Stimulated activated CD4-positive, alpha-beta T cell treated with anti-CD3 and anti-CD28 coated beads, Interleukin-2, amount 100 ng/mL, for 24 hours (primary cell): ENCODE measurements at regions not wholly inside any gene's neighbourhood (a gene's known extent, or its start where the extent isn't known, plus 50 kb on each side); places are given as distances from the start of the nearest gene placed in this dataset.

Experiments
- DNase-seq, 2 donors: peaks; one replicate each; pipeline ENCODE4 v3.0.0-alpha.2; 2020

- no peak for DNase-seq
Measured at GRCh38 chr7:25762511-25763462, 389.2 kb upstream of the NFE2L3 start.

GRCh38 chr7:25763463-25763860, 388.5 kb upstream of the NFE2L3 start:
- DNase-seq, result no peak

GRCh38 chr7:25765110-25765655, 386.8 kb upstream of the NFE2L3 start:
- DNase-seq, result no peak

GRCh38 chr7:25770235-25770634, 381.8 kb upstream of the NFE2L3 start:
- DNase-seq, result no peak

GRCh38 chr7:25770670-25771069, 381.3 kb upstream of the NFE2L3 start:
- DNase-seq, result no peak

- no peak for DNase-seq
Measured at GRCh38 chr7:25771491-25771890, 380.5 kb upstream of the NFE2L3 start.

GRCh38 chr7:25772802-25773201, 379.2 kb upstream of the NFE2L3 start:
- no peak for DNase-seq

- DNase-seq, result no peak
Measured at GRCh38 chr7:25774675-25775074, 377.3 kb upstream of the NFE2L3 start.

GRCh38 chr7:25775570-25775969, 376.4 kb upstream of the NFE2L3 start:
- DNase-seq, result no peak

- DNase-seq, result no peak
Measured at GRCh38 chr7:25775999-25776743, 375.8 kb upstream of the NFE2L3 start.

- no peak for DNase-seq
Measured at GRCh38 chr7:25776744-25777123, 375.3 kb upstream of the NFE2L3 start.

- no peak for DNase-seq
Measured at GRCh38 chr7:25777969-25778708, 373.9 kb upstream of the NFE2L3 start.

GRCh38 chr7:25779002-25779546, 372.9 kb upstream of the NFE2L3 start:
- no peak for DNase-seq

- no peak for DNase-seq
Measured at GRCh38 chr7:25780904-25781303, 371.1 kb upstream of the NFE2L3 start.

- no peak for DNase-seq
Measured at GRCh38 chr7:25781704-25782103, 370.3 kb upstream of the NFE2L3 start.

GRCh38 chr7:25786936-25787335, 365.1 kb upstream of the NFE2L3 start:
- no peak for DNase-seq

GRCh38 chr7:25787336-25787735, 364.7 kb upstream of the NFE2L3 start:
- DNase-seq, result no peak

GRCh38 chr7:25788371-25788770, 363.6 kb upstream of the NFE2L3 start:
- no peak for DNase-seq

GRCh38 chr7:25788961-25789620, 362.9 kb upstream of the NFE2L3 start:
- DNase-seq, result no peak

GRCh38 chr7:25789701-25790640, 362.0 kb upstream of the NFE2L3 start:
- no peak for DNase-seq

- no peak for DNase-seq
Measured at GRCh38 chr7:25790963-25791362, 361.0 kb upstream of the NFE2L3 start.
